ENCODE measurements at regions not wholly inside any gene's neighbourhood (a gene's known extent, or its start where the extent isn't known, plus 50 kb on each side); places are given as distances from the start of the nearest gene placed in this dataset.
A peak's percentile ranks its signal among the peaks of the same experiment; 100 is the strongest.

- Histone ChIP-seq H3K9me3 (no peaks in the 10 kb centered on the region), H3K4me1 (peaks cover 19 to 60% (median 45%) of the 10 kb centered on the region in 6 donors), H3K4me3 (no peak overlapping the region), H3K36me3 (peaks cover 0 to 7% (median 0%) of the 10 kb centered on the region in 6 donors), H3K27me3 (replicated peaks in 1 of 7) (no peaks in the 10 kb centered on the region), H3K27ac (no peak overlapping the region)
- intact Hi-C loops (cut with DNase I; ENCODE audit: low total_unique reads): loop anchor here (10.0 kb wide), 1 partner anchor 121 kb away; no protein-coding TSS in a partner anchor
- DNase-seq: no peak
- TF ChIP-seq POLR2A (IDR thresholded peaks at IDR 0.05) (no peak), POLR2AphosphoS5 (IDR thresholded peaks at IDR 0.05) (no peak), CTCF (IDR thresholded peaks at IDR 0.05 in 8 of 11, conservative IDR thresholded peaks at IDR 0.05 in 3 of 11) (no peak)
- 94 to 97% (median 95%) methylated on average over 4 of the region's 4 CpGs for WGBS, 5 donors
Observed at GRCh38 chr14:50006141-50006540, 110.2 kb downstream of the VCPKMT start.

- intact Hi-C loops (cut with DNase I; ENCODE audit: low total_unique reads): loop anchor here (10.0 kb wide), 1 partner anchor 123 kb away; no protein-coding TSS in a partner anchor
- 66 to 90% (median 82%) methylated on average over 9 of the region's 9 CpGs for WGBS, 5 donors
- H3K9me3 ChIP-seq: no peaks in the 10 kb centered on the region
- no peak overlapping the region for H3K4me3 ChIP-seq
- H3K27ac ChIP-seq: peak overlapping the region in 1 of 8 donors; percentile 13
- DNase-seq: no peak
- TF ChIP-seq CTCF (IDR thresholded peaks at IDR 0.05 in 8 of 11, conservative IDR thresholded peaks at IDR 0.05 in 3 of 11) (no peak), POLR2A (IDR thresholded peaks at IDR 0.05) (no peak), POLR2AphosphoS5 (IDR thresholded peaks at IDR 0.05) (no peak)
- peaks cover 0 to 7% (median 0%) of the 10 kb centered on the region in 6 donors for H3K36me3 ChIP-seq
- H3K4me1 ChIP-seq: peaks cover 9 to 48% (median 33%) of the 10 kb centered on the region in 6 donors
- H3K27me3 ChIP-seq (replicated peaks in 1 of 7): no peaks in the 10 kb centered on the region
Observed at GRCh38 chr14:50007123-50007903, 109.1 kb downstream of the VCPKMT start.

GRCh38 chr14:50008562-50008961 lies 107.8 kb downstream of the VCPKMT start:
- H3K9me3 ChIP-seq: no peaks in the 10 kb centered on the region
- intact Hi-C loops (cut with DNase I; ENCODE audit: low total_unique reads): loop anchor here (10.0 kb wide), 1 partner anchor 124 kb away; no protein-coding TSS in a partner anchor
- H3K4me3 ChIP-seq: no peak overlapping the region
- H3K36me3 ChIP-seq: peaks cover 0 to 7% (median 0%) of the 10 kb centered on the region in 6 donors
- no peaks in the 10 kb centered on the region for H3K27me3 ChIP-seq (replicated peaks in 1 of 7)
- TF ChIP-seq CTCF (IDR thresholded peaks at IDR 0.05 in 8 of 11, conservative IDR thresholded peaks at IDR 0.05 in 3 of 11): no peak
- TF ChIP-seq POLR2A (IDR thresholded peaks at IDR 0.05): no peak
- no peak for TF ChIP-seq POLR2AphosphoS5 (IDR thresholded peaks at IDR 0.05)
- peaks cover 5 to 36% (median 22%) of the 10 kb centered on the region in 6 donors for H3K4me1 ChIP-seq
- WGBS, 5 donors: 17 to 56% (median 47%) methylated on average over 2 of the region's 2 CpGs
- H3K27ac ChIP-seq: peak overlapping the region in 6 of 8 donors; percentile 7 to 63 (median 34)
- no peak for DNase-seq

- Histone ChIP-seq H3K4me3 (no peak overlapping the region), H3K9me3 (no peaks in the 10 kb centered on the region), H3K27ac (peak overlapping the region in 6 of 8 donors; percentile 7 to 63 (median 34)), H3K36me3 (peaks cover 0 to 7% (median 0%) of the 10 kb centered on the region in 6 donors), H3K4me1 (peaks cover 2 to 32% (median 17%) of the 10 kb centered on the region in 6 donors), H3K27me3 (replicated peaks in 1 of 7) (no peaks in the 10 kb centered on the region)
- 82 to 91% (median 89%) methylated on average over 8 of the region's 8 CpGs for WGBS, 5 donors
- intact Hi-C loops (cut with DNase I; ENCODE audit: low total_unique reads): loop anchor here (10.0 kb wide), 1 partner anchor 124 kb away; no protein-coding TSS in a partner anchor
- no peak for DNase-seq
- TF ChIP-seq CTCF (IDR thresholded peaks at IDR 0.05 in 8 of 11, conservative IDR thresholded peaks at IDR 0.05 in 3 of 11) (no peak), POLR2AphosphoS5 (IDR thresholded peaks at IDR 0.05) (no peak), POLR2A (IDR thresholded peaks at IDR 0.05) (no peak)
Observed at GRCh38 chr14:50008974-50009373, 107.4 kb downstream of the VCPKMT start.
